Uterus (tissue), 3 donors: ENCODE measurements at regions not wholly inside any gene's neighbourhood (a gene's known extent, or its start where the extent isn't known, plus 50 kb on each side); places are given as distances from the start of the nearest gene placed in this dataset.
A peak's percentile ranks its signal among the peaks of the same experiment; 100 is the strongest.

Experiments used
- DNase-seq, 2 donors: peaks; one replicate each; pipeline ENCODE4 v3.0.0-alpha.2; 2019 to 2020
- H3K27ac ChIP-seq, 2 donors: fragments of 200-600 bp; sonication (generic); 1 replicate in 1 of 2; 2 replicates in 1 of 2; pipeline ENCODE4 v1.5.1; 2016 to 2018
- H3K27me3 ChIP-seq, 2 donors: fragments of 200-600 bp; sonication (generic); one replicate each; pipeline ENCODE4 v1.5.1; 2018 to 2019; ENCODE audit warnings: control low read depth in 1 of 2
- H3K36me3 ChIP-seq, 2 donors: fragments of 200-600 bp; sonication (generic); one replicate each; pipeline ENCODE4 v1.5.1; 2019; ENCODE audit warnings: control low read depth in 1 of 2
- H3K4me1 ChIP-seq, 2 donors: fragments of 200-600 bp; sonication (generic); one replicate each; pipeline ENCODE4 v1.5.1; 2018 to 2019; ENCODE audit warnings: control low read depth in 1 of 2
- H3K4me3 ChIP-seq, 2 donors: fragments of 200-600 bp; sonication (generic); 1 replicate in 1 of 2; 2 replicates in 1 of 2; pipeline ENCODE4 v1.5.1; 2018 to 2019; ENCODE audit warnings: mild to moderate bottlenecking in 1 of 2
- H3K9me3 ChIP-seq, 2 donors: fragments of 200-600 bp; sonication (generic); one replicate each; pipeline ENCODE4 v1.5.1; 2019; ENCODE audit warnings: control low read depth in 1 of 2
- CTCF ChIP-seq, 4 experiments: fragments of 200-600 bp in 2 of 4; fragments of 450-650 bp in 2 of 4; sonication (generic) in 2 of 4; IDR thresholded peaks; one replicate each; pipeline ENCODE4 v1.5.1; 2016 to 2019; ENCODE audit warnings: antibody characterized with exemption in 4 of 4, mild to moderate bottlenecking in 2 of 4, moderate library complexity in 1 of 4
- POLR2A ChIP-seq, 2 donors: fragments of 450-650 bp; IDR thresholded peaks; one replicate each; pipeline ENCODE4 v1.6.1; 2016; ENCODE audit warnings: antibody characterized with exemption in 2 of 2, mild to moderate bottlenecking in 1 of 2, moderate library complexity in 1 of 2
- intact Hi-C: fragments of 100-400 bp; cut with DNase I; formaldehyde crosslinking; loops from one replicate; pipeline ENCODE4 v1.15.1; 2023; ENCODE audit warnings: low total_unique reads
- donor health status: DM: yes; HTN: yes; CAD: no.

- TF ChIP-seq CTCF (IDR thresholded peaks at IDR 0.05), result no peak
- TF ChIP-seq POLR2A (IDR thresholded peaks at IDR 0.05), result no peak
- intact Hi-C loops, result no loop called here
- no peaks in the 10 kb centered on the region for H3K9me3 ChIP-seq
Measured at GRCh38 chr18:44258576-44258975, 422.1 kb upstream of the SETBP1 start.

GRCh38 chr18:44259610-44260009 lies 421.1 kb upstream of the SETBP1 start:
- DNase-seq, result no peak
- TF ChIP-seq POLR2A (IDR thresholded peaks at IDR 0.05), result no peak
- no peak for TF ChIP-seq CTCF (IDR thresholded peaks at IDR 0.05)
- H3K36me3 ChIP-seq, result no peaks in the 10 kb centered on the region
- H3K4me1 ChIP-seq, result peaks cover 0 to 4% of the 10 kb centered on the region in 2 donors
- no peak overlapping the region for H3K4me3 ChIP-seq
- H3K27ac ChIP-seq, result peak overlapping the region in 1 of 2 donors; percentile 63
- H3K9me3 ChIP-seq, result no peaks in the 10 kb centered on the region
- no peaks in the 10 kb centered on the region for H3K27me3 ChIP-seq
- intact Hi-C loops, result no loop called here

More at GRCh38 chr18:44258576-44258975, 422.1 kb upstream of the SETBP1 start:
- peak overlapping the region in 1 of 2 donors; percentile 17 for H3K27ac ChIP-seq
- H3K4me1 ChIP-seq, result peaks cover 0 to 4% of the 10 kb centered on the region in 2 donors
- no peaks in the 10 kb centered on the region for H3K36me3 ChIP-seq
- DNase-seq, result no peak
- no peak overlapping the region for H3K4me3 ChIP-seq
- no peaks in the 10 kb centered on the region for H3K27me3 ChIP-seq

- intact Hi-C loops, result no loop called here
- TF ChIP-seq CTCF (IDR thresholded peaks at IDR 0.05) (no peak), POLR2A (IDR thresholded peaks at IDR 0.05) (no peak)
- Histone ChIP-seq H3K4me1 (peaks cover 0 to 4% of the 10 kb centered on the region in 2 donors), H3K27ac (no peak overlapping the region), H3K4me3 (no peak overlapping the region), H3K9me3 (no peaks in the 10 kb centered on the region), H3K27me3 (no peaks in the 10 kb centered on the region), H3K36me3 (no peaks in the 10 kb centered on the region)
- no peak for DNase-seq
Measured at GRCh38 chr18:44265437-44265836, 415.3 kb upstream of the SETBP1 start.

GRCh38 chr18:44273298-44273697 lies 407.4 kb upstream of the SETBP1 start:
- Histone ChIP-seq H3K36me3 (no peaks in the 10 kb centered on the region), H3K9me3 (no peaks in the 10 kb centered on the region), H3K27me3 (no peaks in the 10 kb centered on the region), H3K4me3 (no peak overlapping the region), H3K27ac (no peak overlapping the region), H3K4me1 (no peaks in the 10 kb centered on the region)
- no peak for DNase-seq
- intact Hi-C loops, result no loop called here
- TF ChIP-seq POLR2A (IDR thresholded peaks at IDR 0.05) (no peak), CTCF (IDR thresholded peaks at IDR 0.05) (no peak)

GRCh38 chr18:44280479-44280878 lies 400.2 kb upstream of the SETBP1 start:
- intact Hi-C loops, result no loop called here
- Histone ChIP-seq H3K36me3 (no peaks in the 10 kb centered on the region), H3K4me3 (no peak overlapping the region), H3K27me3 (no peaks in the 10 kb centered on the region), H3K4me1 (no peaks in the 10 kb centered on the region), H3K27ac (no peak overlapping the region), H3K9me3 (no peaks in the 10 kb centered on the region)
- DNase-seq, result no peak
- TF ChIP-seq POLR2A (IDR thresholded peaks at IDR 0.05), result no peak
- TF ChIP-seq CTCF (IDR thresholded peaks at IDR 0.05), result no peak
